ENCODE measurements at regions not wholly inside any gene's neighbourhood (a gene's known extent, or its start where the extent isn't known, plus 50 kb on each side); places are given as distances from the start of the nearest gene placed in this dataset.
A peak's percentile ranks its signal among the peaks of the same experiment; 100 is the strongest.
"Not testable (repeated sequence)": the region's sequence is repeated elsewhere in the genome, so short reads cannot be mapped to it uniquely, and the experiment has no call there.

DNA sequence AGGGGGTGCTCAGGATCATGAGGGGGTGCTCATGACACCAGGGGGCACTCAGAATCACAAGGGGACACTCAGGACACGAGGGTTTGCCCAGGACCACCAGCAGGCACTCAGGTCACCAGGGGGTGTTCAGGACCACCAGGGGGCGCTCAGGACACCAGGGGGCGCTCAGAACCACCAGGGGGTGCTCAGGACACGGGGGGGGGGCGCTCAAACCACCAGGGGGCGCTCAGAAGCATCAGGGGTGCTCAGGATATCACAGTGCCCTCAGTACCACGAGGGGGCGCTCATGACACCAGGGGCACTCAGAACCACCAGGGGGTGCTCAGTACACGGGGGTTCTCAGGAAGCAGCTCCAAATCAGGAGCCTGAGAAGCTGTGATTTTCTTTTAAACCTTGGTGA lies 221.8 kb upstream of the TP53TG3 start:
- H3K36me3 ChIP-seq (ENCODE audit: low read depth, missing control alignments); H3K27me3 ChIP-seq; H3K27ac ChIP-seq; H3K9me3 ChIP-seq; H3K4me3 ChIP-seq; H3K4me1 ChIP-seq; intact Hi-C loops (cut with DNase I; ENCODE audit: low total_unique reads): not testable (repeated sequence)
- 29 to 40% methylated on average over 1 of the region's 9 CpGs for WGBS, 2 donors
- TF ChIP-seq, protein P1, sequence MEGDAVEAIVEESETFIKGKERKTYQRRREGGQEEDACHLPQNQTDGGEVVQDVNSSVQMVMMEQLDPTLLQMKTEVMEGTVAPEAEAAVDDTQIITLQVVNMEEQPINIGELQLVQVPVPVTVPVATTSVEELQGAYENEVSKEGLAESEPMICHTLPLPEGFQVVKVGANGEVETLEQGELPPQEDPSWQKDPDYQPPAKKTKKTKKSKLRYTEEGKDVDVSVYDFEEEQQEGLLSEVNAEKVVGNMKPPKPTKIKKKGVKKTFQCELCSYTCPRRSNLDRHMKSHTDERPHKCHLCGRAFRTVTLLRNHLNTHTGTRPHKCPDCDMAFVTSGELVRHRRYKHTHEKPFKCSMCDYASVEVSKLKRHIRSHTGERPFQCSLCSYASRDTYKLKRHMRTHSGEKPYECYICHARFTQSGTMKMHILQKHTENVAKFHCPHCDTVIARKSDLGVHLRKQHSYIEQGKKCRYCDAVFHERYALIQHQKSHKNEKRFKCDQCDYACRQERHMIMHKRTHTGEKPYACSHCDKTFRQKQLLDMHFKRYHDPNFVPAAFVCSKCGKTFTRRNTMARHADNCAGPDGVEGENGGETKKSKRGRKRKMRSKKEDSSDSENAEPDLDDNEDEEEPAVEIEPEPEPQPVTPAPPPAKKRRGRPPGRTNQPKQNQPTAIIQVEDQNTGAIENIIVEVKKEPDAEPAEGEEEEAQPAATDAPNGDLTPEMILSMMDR (IDR thresholded peaks at IDR 0.05), result peak in 1 of 3 experiments; percentile 17
- DNase-seq, result peak; percentile 37

DNA sequence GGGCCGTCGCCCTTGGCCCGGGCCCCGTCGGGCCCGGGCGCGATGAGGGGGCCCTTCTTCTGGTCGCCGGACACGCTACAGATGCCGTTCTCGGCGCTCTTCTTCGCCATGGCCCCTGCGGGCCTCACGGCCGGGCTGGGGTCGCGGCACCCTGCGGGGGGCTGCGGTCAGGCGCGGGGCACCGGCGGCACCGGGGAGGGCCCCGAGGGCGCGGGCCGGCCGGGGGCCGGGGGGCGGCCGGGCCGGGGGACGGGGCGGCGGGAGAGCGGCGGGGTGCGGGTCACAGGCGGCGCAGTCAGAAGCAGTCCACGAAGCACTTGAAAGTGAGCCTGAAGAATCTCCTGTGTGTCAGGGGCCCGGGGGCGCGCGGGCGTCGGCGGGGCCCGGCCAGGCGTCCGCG lies 209.4 kb upstream of the TP53TG3 start:
- H3K9me3 ChIP-seq; H3K27me3 ChIP-seq; H3K36me3 ChIP-seq (ENCODE audit: low read depth, missing control alignments); H3K27ac ChIP-seq; DNase-seq; intact Hi-C loops (cut with DNase I; ENCODE audit: low total_unique reads); H3K4me1 ChIP-seq; H3K4me3 ChIP-seq: not testable (repeated sequence)
- WGBS, 2 donors, result no CpG with 5 or more reads among the region's 56 CpGs

DNA sequence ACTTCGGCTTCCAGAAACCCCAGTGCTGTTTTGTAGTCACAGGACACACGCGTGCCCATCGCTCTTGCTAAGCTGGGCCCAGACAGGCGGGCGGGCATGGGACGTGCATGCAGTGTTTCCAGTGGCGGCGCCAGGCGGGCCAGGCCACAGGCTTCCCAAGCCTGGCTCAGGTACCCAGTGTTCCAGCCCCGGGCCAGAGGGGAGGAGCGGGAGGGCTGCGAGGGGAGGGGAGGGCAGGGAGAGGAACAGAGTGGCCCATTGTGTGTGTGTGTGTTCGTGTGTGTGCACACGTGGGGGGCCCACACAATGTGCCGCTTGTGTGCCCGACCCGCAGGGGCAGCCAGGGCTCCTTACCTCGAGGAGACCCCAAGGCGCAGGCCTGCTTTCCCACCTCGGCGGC lies 208.6 kb upstream of the TP53TG3 start:
- H3K27me3 ChIP-seq; H3K4me3 ChIP-seq; H3K9me3 ChIP-seq; H3K36me3 ChIP-seq (ENCODE audit: low read depth, missing control alignments); DNase-seq; H3K4me1 ChIP-seq; H3K27ac ChIP-seq; intact Hi-C loops (cut with DNase I; ENCODE audit: low total_unique reads): not testable (repeated sequence)
- WGBS, 2 donors, result no CpG with 5 or more reads among the region's 22 CpGs

DNA sequence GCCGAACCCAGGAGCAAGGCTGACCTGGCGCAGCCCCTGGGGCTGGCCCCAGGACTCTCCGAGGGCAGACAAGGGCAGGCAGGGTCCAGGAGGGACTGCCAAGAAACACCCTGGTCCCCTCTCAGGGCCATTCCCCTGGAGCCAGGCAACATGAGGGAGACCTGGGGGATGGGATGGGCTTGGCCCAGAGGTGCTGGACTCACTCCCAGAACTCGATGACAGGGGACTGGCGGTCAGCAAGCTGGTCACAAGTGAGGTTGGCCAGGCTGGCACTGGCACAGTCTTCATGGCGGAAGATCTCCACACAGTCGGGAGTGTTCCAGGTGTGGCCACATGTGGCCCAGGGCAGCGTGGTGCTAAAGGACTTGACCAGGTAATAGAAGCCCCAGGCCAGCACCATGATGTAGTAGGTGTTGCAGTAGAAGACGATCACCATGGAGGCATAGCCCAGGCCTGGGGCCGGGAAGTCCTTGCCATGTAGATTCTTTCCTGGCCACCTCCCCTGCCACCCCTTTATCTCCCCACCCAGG lies 206.4 kb upstream of the TP53TG3 start:
- intact Hi-C loops (cut with DNase I; ENCODE audit: low total_unique reads), result not testable (repeated sequence)

DNA sequence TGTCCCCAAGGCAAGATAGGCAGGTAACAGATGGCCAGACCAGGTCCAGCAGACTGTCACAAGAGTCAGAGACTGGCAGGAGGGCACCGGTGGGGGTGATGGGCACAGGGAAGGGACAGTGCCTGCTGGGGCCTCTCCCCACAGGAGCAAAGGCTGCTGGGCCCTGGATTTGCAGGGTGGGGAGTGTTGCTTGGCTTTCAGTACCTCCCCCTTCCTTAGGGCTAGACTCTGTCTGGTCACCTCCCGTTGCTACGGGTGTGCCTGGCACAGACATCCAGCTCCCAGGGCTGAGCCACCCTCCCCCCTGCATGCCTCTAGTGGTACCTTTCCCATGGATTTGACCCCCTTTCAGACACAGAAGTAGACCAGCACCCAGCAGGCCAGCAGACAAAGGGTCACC lies 205.7 kb upstream of the TP53TG3 start:
- H3K36me3 ChIP-seq (ENCODE audit: low read depth, missing control alignments); DNase-seq; H3K27ac ChIP-seq; H3K4me3 ChIP-seq; intact Hi-C loops (cut with DNase I; ENCODE audit: low total_unique reads); H3K27me3 ChIP-seq; H3K4me1 ChIP-seq; H3K9me3 ChIP-seq: not testable (repeated sequence)
- no CpG with 5 or more reads among the region's 3 CpGs for WGBS, 2 donors

More for the DNA sequence above, 206.4 kb upstream of the TP53TG3 start:
- H3K9me3 ChIP-seq; H3K4me1 ChIP-seq; DNase-seq; H3K27ac ChIP-seq; H3K4me3 ChIP-seq; H3K27me3 ChIP-seq; H3K36me3 ChIP-seq (ENCODE audit: low read depth, missing control alignments): not testable (repeated sequence)
- WGBS, 2 donors, result 79% methylated on average over 5 of the region's 10 CpGs; no CpG with 5 or more reads in 1 of the 2 donors

DNA sequence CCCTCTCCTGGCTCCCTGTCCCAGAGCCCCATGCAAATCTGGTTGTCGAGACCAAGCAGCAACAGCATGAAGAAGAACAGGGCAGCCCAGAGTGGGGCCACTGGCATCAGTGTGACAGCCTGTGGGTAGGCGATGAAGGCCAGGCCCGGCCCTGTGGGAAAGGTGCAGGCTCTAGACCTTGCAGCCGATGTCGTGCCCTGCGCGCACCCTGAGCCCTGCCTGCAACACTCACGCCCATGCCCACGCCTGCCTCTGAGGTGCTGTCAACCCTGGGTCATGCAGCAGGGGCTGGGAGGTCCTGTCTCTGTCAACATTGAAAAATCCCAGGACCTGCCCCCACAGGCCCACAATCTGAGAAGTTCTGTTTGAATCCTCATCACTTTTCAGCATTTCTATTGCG lies 204.0 kb upstream of the TP53TG3 start:
- H3K27me3 ChIP-seq; intact Hi-C loops (cut with DNase I; ENCODE audit: low total_unique reads); H3K36me3 ChIP-seq (ENCODE audit: low read depth, missing control alignments); H3K9me3 ChIP-seq; H3K4me1 ChIP-seq; H3K27ac ChIP-seq; DNase-seq; H3K4me3 ChIP-seq: not testable (repeated sequence)
- no CpG with 5 or more reads among the region's 10 CpGs for WGBS, 2 donors

DNA sequence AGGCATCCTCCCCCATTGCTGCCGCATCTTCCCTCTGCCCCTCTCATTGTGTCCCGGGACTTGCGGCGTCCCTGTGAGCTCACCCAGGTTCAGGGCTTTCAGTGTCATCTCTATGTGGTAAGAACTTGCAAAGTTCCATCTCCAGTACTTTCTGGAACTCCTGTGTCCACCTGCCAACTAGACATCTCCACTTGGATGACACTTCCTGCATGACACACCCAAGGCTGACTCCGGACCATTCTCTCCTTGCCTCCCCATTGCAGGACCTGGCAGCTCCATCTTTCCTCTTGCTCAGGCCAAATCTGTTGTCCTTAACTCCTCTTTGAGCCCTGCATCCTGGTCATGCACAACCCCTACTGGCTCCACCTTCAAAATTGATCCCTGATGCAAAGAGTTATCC lies 200.8 kb upstream of the TP53TG3 start:
- H3K27ac ChIP-seq; H3K27me3 ChIP-seq; H3K4me3 ChIP-seq; intact Hi-C loops (cut with DNase I; ENCODE audit: low total_unique reads); H3K36me3 ChIP-seq (ENCODE audit: low read depth, missing control alignments); H3K4me1 ChIP-seq; DNase-seq; H3K9me3 ChIP-seq: not testable (repeated sequence)
- WGBS, 2 donors, result no CpG with 5 or more reads among the region's 5 CpGs

DNA sequence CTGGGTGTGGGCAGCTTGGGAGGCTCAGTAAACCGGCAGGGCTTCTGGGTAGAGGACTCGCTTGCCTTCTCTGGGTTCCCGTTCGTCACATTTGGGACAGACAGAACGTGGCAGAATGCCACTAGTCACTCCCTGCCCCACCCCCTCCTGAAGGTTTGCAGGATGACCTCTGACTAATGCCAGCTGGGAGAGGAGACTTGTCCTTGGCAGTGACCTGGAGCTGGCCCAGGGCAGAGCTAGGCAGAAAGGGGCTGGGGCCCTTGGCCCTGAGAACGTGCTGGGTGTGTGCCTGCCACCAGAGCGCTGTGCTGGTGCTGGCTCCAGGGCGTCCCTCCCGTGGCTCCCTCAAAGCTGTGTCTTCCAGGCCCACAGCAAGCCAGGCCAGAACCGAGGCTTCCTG lies 197.8 kb upstream of the TP53TG3 start:
- H3K27me3 ChIP-seq; H3K9me3 ChIP-seq; H3K4me3 ChIP-seq; H3K4me1 ChIP-seq; DNase-seq; H3K27ac ChIP-seq; intact Hi-C loops (cut with DNase I; ENCODE audit: low total_unique reads); H3K36me3 ChIP-seq (ENCODE audit: low read depth, missing control alignments): not testable (repeated sequence)
- WGBS, 2 donors, result no CpG with 5 or more reads among the region's 10 CpGs

DNA sequence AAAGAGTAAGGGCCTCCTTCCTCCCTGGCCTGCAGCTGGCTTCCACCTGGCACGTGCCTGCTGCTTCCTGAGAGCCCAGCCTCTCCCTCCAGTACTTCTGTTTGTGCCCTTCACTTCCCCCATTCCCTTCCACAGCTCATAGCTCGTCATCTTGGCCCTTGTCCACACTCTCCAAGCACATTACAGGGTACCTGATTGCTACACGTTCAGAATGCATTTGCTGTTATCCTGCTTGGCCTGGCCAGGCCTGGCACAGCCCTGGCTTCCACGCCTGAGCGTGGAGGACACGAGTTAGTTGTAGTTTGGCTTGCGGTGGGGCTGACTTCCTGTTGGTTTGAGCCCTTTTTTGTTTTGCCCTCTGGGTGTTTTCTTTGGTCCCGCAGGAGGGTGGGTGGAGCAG lies 197.2 kb upstream of the TP53TG3 start:
- H3K4me1 ChIP-seq; H3K4me3 ChIP-seq; H3K36me3 ChIP-seq (ENCODE audit: low read depth, missing control alignments); H3K27ac ChIP-seq; DNase-seq; H3K27me3 ChIP-seq; H3K9me3 ChIP-seq; intact Hi-C loops (cut with DNase I; ENCODE audit: low total_unique reads): not testable (repeated sequence)
- no CpG with 5 or more reads among the region's 8 CpGs for WGBS, 2 donors

DNA sequence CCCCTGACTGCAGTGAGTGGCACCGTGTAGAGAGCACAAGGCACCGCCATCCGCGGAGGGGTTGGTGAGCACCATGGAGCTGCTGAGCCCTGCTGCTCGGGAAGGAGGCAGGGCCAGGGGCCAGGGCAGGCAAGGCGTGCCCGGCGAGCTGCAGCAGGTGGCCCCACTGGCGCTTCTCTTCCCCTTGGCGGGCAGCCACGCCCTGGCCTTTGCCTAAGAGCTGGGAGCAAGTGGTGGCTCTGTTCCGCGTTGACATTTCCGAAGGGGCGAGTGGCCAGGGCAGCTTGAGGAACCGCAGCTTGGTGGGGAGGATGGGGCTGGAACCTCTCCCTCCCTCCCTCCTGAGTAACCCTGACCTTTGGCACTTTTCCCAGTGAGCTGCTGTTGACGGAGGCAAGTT lies 194.7 kb upstream of the TP53TG3 start:
- DNase-seq; H3K27me3 ChIP-seq; H3K36me3 ChIP-seq (ENCODE audit: low read depth, missing control alignments); H3K27ac ChIP-seq; H3K4me3 ChIP-seq; H3K4me1 ChIP-seq; H3K9me3 ChIP-seq; intact Hi-C loops (cut with DNase I; ENCODE audit: low total_unique reads): not testable (repeated sequence)
- no CpG with 5 or more reads among the region's 17 CpGs for WGBS, 2 donors

DNA sequence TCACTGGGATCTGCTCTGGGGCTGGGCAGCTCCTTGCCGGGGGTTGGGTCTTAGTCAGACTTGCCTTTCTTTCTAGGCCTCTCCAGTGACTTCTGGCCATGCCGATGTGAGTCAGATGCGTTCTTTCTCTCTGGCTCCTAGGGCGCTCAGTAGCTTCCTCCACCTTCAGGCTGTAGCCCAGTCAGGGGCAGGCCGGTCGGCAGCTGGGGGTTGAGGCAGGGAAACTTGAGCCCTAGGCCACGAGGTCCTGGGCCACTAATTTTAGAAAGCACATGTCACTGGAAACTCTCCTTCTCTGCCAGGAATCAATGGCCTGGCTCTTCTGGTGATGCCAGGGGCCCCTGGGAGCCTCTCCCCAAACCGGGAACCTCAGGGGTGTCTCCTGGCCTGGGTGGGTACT lies 192.4 kb upstream of the TP53TG3 start:
- H3K27me3 ChIP-seq; H3K27ac ChIP-seq; intact Hi-C loops (cut with DNase I; ENCODE audit: low total_unique reads); H3K4me3 ChIP-seq; H3K4me1 ChIP-seq; H3K36me3 ChIP-seq (ENCODE audit: low read depth, missing control alignments); DNase-seq; H3K9me3 ChIP-seq: not testable (repeated sequence)
- WGBS, 2 donors, result no CpG with 5 or more reads among the region's 8 CpGs

DNA sequence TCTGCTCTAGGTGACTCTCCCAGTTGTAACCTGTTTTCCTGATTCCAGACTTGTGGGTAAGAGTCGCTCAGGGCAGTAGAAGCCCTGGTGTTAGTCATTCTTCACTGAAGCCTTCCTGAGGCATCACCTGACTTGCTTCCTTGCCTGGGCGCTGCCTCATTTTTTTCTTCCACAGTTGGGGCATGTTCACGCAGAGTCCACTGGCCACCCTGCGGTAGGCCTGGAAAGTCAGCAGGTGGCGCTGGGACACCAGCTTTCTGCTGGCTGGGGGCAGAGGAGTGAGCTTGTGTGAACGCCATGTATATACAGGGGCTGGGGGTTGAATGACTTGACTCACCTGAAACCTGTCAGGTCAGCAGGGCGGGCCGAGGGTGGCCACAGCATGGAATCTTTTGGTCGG lies 189.3 kb upstream of the TP53TG3 start:
- DNase-seq; H3K27me3 ChIP-seq; H3K4me1 ChIP-seq; H3K36me3 ChIP-seq (ENCODE audit: low read depth, missing control alignments); H3K27ac ChIP-seq; H3K9me3 ChIP-seq; H3K4me3 ChIP-seq; intact Hi-C loops (cut with DNase I; ENCODE audit: low total_unique reads): not testable (repeated sequence)
- no CpG with 5 or more reads among the region's 9 CpGs for WGBS, 2 donors

Data from testis (tissue), 2 donors.